ENCODE measurements at regions not wholly inside any gene's neighbourhood (a gene's known extent, or its start where the extent isn't known, plus 50 kb on each side); places are given as distances from the start of the nearest gene placed in this dataset.
"Not testable (repeated sequence)": the region's sequence is repeated elsewhere in the genome, so short reads cannot be mapped to it uniquely, and the experiment has no call there.

DNA sequence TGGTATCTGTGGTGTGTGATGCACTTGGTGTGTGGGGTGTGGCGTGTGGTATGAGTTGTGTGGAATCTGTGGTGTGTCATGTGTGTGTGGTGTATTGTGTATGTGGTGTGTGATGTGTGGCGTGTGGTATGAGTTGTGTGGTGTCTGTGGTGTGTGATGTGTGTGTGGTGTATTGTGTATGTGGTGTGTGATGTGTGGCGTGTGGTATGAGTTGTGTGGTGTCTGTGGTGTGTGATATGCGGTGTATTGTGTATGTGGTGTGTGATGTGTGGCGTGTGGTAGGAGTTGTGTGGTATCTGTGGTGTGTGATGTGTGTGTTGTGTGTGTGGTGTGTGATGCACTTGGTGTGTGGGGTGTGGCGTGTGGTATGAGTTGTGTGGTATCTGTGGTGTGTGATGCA is 271.7 kb upstream of the IRX1 start:
- not testable (repeated sequence) for FAIRE-seq; DNase-seq (ENCODE audit: low spot score)

DNA sequence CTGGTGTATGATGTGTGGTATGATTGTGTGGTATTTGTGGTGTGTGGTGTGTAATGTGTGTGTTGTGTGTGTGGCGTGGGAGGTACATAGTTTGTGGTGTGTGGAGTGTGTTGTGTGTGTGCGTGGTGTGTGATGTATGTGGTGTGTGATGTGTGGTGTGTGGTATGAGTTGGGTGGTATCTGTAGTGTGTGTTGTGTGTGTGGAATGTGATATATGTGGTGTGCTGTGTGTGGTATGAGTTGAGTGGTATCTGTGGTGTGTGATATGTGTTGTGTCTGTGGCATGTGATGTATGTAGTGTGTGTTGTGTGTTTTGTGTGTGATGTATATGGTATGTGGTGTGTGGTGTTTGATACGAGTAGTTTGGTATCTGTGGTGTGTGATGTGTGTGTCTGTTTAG is 272.5 kb upstream of the IRX1 start:
- no peak for FAIRE-seq
- no peak for DNase-seq (ENCODE audit: low spot score)

DNA sequence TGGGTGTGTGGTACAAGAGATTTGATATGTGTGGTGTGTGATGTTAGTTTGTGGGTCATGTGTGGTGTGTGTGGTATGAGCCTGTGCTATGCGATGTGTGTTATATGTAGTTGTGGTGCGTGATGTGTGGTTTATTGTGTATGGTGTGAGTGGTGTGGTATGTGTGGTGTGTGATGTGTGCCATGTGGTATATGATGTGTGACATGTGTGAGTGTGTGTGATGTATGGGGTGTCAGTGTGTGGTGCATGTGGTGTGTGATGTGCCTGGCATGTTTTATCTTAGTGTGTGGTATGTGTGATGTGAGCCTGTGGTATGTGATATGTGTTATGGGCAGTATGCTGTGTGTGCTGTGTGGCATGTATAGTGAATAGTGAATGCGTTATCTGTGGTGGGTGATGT is 273.0 kb upstream of the IRX1 start:
- DNase-seq (ENCODE audit: low spot score) (no peak), FAIRE-seq (no peak)

DNA sequence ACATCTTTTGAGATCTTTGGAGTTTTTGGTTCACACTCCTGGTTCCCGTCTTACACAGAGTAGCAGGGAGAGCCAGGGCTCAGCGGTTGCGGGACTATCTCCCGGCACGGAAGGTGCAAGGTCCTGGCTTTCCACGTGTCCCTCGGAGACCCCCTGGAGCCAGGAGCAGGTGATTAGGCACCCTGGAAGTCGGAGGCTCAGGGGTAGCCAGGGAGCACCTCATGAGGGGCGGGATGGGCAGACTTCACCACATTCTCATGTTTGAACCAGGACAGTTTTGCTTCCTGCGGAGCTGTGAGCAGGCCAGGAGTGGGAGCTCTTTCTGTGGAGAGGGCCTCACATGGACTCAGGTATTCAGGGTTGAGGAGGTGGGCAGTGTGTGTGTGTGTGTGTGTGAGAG is 273.7 kb upstream of the IRX1 start:
- DNase-seq (ENCODE audit: low spot score) = no peak
- no peak for FAIRE-seq

DNA sequence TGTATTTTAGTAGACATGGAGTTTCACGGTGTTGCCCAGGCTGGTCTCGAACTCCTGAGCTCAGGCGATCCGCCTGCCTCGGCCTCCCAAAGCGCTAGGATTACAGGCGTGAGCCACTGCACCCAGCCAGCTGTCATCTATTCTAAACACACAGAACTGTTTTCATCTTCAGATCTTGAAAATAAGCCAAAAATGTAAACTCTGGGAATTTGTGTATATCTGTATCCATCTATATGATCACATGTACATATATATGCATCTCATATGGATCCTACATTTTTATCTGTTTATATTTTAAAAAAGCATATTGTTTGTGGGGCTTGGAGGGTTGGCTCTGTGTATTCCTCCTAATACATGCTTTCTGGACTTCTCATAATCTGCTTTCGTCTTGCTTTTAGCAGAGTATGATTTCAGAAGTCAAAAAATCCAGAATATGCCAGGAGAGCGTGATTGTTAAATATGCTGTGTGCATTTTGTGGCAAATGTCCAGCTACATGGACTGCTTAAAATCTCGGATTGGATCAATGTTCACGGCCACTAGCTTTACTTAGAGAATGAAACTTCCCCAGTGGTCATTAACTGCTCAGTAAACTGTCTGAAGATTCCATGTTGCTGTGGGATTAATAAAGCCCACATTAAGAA is 274.4 kb upstream of the IRX1 start:
- DNase-seq (ENCODE audit: low spot score) (no peak), FAIRE-seq (no peak)

DNA sequence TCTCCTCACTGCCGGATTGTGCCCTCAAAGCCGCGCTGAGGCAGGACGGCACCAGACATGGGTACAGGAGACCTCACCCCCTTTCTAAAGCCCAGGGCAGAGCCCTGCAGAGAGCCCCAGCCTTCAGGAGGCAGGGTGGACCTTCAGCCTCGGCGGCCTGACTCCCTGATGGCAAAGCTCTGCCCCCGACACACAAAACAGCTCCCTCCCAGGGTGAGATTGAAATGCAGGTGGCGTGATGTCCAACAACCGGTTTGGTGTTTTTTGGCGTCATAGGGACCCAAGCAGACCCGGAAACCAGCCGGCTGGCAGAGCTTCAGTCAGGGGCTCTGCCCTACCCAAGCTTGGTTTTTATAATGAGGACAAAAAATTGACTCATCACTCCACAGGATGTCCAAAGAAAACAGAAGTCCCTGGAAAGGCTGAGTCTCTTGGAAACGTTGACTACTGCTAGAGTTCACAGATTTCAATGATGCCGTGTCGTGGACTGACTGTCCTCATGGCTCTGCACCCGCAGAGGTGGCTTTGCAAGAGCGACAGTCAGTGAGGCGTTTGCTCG is 275.2 kb upstream of the IRX1 start:
- DNase-seq (ENCODE audit: low spot score) = no peak
- FAIRE-seq = no peak

DNA sequence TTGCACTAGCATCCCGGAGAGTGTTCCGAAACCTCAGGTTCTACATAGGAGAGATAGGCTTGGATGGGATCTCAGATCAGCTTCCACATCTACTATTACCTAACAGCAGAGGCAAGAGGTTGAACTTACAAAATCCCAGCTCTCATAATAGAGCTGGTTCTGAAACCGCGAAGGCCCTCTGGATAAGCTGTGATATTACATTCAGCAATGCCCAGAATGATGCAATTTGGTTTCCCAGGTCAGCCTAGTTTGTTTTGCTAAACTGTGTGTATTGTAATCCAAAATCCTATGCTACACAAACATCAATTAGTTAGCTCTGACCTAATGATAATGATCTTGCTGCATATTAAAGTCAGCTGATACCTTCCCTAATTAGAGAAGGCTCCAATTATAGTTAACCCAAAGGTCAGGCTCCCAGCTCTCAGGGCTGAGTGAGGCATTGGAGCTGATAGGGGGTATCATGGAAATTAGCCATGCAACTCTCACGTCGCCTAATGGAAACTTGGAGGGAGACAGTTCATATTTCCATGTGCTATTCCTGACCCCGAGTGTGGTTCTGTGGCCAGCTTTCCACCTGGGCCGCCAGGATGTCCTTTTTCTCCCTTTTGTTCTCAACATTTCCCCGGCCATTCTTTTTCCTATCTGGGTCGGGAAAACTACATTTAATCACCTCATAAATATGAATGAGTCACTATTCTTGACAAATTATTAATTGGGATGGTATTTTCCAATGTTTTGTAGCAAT is 278.4 kb upstream of the IRX1 start:
- no peak for DNase-seq (ENCODE audit: low spot score)
- FAIRE-seq = no peak

DNA sequence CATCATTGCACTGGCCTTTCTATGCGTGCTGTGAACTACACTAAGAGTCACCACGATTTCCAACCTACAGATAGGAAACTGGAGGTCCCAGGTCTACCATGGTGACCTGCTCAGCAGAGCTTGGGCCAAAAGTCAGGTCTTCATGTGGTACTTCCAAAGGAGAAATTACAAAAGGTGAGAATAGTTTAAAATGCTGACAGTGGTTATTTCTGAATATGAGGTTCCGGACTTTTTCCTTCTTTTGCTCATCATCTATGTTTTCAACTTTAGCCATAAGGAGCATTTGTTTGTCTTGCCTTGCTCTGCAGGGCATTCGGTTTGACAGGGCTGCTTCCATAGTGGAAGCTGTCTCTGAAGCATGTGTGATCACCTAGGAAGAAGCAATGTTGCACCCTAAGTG is 282.1 kb upstream of the IRX1 start:
- FAIRE-seq (no peak), DNase-seq (ENCODE audit: low spot score) (no peak)

DNA sequence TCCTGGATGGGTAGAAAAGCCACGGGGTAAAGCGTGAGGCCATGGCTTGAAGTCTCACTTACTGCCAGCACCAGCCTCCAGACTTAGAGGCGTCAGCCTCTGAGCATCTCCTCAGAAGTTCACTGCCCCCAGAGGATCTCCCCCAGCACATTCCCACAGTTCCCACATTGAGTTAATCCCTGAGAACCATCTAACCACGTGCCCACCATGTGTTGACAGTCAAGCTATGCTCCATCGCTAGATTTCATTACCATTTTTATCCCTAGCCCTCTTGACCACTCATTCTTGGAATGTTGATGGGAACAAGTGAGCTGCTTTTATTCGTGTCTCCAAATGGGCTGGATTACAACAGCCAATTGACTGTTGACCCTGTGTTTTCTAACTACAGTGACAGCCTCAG is 283.3 kb upstream of the IRX1 start:
- FAIRE-seq = no peak
- no peak for DNase-seq (ENCODE audit: low spot score)

DNA sequence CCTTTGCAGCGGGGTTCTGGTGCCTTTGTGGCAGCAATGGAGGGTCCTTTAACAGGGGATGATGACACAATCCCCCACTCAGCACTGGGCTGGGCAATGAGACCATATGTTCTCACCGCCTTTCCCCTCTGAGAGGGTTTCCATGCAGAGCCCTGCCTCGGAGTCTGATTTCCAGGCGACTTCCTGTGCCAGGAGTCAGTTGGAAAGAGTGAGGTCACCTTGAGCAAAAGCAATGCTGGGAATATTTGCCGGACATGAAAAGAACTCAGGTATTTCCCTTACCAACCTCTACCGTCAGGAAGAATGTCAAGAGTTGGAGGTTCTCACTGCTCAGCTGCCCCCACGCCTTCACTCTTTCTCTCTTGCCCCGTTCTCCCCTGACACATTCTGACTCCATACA is 284.2 kb upstream of the IRX1 start:
- FAIRE-seq = no peak
- DNase-seq (ENCODE audit: low spot score) = no peak

DNA sequence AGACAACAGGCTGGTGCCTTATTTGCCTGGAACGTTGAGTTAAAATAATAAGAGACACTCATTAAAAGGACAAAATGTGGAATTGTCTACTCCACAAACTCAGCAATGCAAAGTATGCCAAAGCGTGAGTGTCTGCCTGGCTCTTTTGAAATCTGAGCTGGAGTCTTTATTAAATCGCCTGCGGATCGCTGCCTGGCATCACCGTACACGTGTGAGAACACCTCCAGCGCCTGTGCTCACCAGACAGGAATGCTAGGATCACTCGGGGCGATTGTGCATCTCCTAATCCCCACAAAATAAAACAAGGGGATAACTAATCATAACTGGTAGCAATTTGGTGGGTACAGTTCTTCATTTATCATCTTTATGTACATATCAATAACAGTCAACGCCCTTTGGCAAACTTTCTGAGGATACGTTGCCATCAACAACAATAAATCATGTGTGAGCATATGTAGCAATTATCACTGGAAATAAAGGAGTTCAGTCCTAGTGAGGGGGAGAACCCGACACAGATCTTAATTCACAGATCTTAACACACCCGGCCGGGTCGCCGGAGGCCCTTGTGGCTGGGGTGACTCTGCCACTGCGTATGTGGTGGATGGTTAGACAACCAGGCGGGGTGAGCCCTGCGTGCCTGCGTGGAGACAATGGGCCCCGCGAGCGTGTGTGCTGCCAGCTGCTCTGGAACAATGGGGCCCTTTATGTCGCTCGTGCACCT is 284.9 kb upstream of the IRX1 start:
- DNase-seq (ENCODE audit: low spot score) (peak; percentile 50), FAIRE-seq (no peak)

DNA sequence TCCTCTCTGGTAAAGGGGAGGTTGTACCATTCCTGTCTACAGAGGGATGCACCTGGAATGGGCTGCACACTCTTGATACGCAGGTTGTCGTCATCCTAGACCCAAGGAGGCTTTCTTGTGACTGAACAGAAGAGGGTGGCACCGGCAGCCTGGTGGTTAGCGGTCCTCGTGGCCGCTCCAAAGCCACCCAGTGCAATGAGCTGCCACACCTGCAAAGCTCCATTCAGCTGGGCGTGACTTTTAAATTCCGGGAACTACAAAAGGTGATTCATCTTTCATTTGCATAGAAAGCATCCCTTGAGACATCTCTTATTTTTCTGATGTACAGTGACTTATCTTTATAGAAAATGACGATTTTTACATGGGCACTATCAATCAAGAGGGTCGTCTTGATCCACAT is 286.1 kb upstream of the IRX1 start:
- FAIRE-seq (no peak), DNase-seq (ENCODE audit: low spot score) (no peak)

DNA sequence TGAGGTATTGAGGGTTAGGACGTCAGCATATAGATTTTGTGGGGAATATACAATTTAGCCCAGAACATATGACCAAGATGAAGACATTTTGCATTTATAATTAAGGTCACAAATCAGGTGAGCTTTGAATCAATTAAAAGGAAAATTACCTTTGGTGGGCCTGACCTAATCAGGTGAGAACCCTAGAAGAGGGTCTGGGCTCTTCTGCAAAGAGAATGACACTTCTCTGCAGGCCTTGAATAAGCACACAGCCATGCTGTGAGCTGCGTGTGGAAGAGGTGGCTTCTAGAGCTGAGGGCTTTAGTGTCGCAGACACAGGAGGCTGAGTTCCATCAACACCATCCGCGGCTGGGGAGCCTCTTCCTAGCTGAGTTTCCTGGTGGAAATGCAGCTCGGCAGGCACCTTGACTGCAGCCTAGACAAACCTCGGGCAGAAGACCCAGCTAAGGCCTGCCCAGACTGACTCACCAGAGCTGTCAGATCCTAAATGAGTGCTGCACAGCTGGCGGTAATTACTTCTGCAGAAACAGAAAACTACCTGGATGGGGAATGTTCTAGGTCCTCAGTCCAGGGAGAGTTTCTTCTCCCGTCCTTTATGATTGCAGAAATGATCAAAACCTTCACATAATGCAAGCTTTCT is 287.5 kb upstream of the IRX1 start:
- no peak for FAIRE-seq
- no peak for DNase-seq (ENCODE audit: low spot score)

DNA sequence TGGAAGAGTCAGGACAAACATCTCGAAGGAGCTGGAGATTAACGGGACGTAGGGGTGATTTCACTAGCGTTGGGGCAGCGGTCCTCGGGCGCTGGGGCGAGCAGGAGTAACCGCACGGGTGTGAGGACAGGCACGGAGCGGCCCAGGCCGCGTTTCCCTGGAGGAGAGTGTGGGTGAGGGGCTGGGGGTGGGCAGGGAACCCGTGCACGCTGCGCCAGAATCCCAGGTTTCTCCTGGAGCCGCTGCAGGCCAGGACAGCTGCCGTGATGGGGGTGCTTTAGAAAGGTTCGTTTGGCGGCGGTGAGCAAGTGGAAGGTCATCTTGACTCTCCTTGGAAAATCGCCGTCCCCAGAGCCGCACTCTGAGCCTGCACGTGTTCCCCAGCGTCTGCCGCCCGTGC is 290.2 kb upstream of the IRX1 start:
- DNase-seq (ENCODE audit: low spot score) (no peak), FAIRE-seq (no peak)

DNA sequence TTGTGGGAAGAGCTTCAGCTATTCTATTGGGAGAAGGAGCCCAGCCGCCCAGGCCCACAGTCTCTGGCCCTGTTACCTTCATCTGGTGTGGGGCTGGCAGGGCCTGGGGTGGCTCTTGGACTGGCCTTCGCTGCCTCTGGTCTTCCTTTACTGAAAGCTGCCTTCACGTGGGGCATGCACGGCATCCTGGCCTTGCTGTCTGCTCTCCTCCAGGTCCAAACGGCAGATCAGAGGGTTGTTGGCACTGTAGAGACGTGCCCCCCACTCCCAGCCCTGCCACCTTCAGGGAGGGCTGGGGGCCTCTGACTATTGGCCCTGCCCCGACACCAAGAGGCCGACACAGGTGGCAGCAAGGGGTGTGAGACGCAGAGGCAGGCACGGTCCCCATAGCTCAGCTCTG is 291.3 kb upstream of the IRX1 start:
- no peak for FAIRE-seq

DNA sequence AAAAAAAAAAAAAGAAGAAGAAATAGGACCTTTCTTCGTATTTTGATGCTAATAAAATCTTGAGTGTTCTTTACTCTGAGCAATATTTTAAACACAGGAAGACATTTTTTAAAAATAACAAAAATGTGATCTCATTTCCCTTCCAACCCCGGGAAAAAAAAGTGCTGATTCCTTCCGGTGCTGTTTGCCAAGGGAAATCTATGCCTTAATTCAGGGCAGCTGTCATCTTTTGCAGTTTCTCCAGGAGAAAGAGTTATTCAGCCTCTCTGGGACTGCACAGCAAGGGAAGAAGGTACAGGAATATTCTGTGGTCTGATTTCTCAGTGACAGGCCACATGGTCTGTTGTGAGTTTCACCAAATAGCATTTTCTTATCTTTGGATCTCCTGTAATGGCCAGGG is 291.9 kb upstream of the IRX1 start:
- no peak for DNase-seq (ENCODE audit: low spot score)
- FAIRE-seq = no peak

More for the DNA sequence above, 291.3 kb upstream of the IRX1 start:
- DNase-seq (ENCODE audit: low spot score) = no peak

DNA sequence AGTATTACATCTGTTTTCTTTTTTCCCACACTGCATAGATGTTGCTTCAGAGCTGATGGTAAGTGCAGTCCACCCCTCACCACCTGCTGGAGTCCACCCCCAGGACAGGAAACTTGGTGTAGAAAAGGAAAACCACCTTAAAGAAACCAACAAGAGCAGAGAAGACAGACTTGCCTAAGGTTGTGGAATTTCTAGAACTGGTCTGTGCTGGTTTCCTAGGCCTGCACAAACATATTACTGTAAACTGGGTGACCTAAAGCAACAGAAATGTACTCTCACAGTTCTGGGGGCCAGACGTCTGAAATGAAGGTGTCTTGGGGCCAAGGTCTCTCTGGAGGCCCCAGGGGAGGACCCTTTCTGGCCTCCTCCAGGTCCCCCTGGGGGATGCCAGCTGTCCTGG is 293.4 kb upstream of the IRX1 start:
- FAIRE-seq (no peak), DNase-seq (ENCODE audit: low spot score) (no peak)

DNA sequence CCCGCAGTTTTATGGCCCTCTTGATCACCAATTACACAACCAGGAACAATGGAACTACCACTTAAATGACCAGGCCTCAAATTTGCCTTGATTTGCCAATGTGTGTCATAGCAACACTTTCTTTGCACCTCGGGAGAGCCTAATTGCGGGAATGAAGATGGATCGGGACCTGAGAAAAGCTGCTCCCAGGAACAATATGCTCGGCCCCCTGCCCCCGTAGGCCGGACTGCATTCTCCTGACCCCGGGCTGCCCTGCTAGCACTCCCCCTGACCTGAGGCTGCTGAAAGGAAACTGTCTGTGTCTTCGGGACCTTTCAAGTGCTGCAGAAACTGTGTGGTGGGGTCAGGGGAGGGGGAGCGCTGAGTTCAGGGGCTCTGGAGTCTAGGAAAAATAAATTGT is 294.3 kb upstream of the IRX1 start:
- FAIRE-seq = no peak
- DNase-seq (ENCODE audit: low spot score) = no peak

DNA sequence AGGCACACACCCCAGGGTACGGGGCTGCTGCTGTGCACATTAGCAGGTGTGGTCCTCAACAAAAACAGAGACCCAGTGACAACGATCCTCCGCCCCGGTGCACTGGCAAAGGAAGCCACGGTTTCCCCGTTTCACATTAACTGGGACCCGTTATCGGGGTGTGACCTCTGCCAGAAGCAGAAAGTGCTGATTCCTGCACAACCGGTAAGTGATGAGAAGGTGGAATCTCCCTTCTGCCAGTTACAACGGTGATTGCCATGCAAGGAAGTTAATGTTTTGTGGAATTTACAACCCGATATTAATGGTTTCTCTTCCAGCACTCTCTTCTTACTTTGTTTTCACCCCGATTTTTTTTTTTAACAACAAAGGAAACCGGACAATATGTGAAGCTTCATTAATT is 294.9 kb upstream of the IRX1 start:
- DNase-seq (ENCODE audit: low spot score) (no peak), FAIRE-seq (no peak)

DNA sequence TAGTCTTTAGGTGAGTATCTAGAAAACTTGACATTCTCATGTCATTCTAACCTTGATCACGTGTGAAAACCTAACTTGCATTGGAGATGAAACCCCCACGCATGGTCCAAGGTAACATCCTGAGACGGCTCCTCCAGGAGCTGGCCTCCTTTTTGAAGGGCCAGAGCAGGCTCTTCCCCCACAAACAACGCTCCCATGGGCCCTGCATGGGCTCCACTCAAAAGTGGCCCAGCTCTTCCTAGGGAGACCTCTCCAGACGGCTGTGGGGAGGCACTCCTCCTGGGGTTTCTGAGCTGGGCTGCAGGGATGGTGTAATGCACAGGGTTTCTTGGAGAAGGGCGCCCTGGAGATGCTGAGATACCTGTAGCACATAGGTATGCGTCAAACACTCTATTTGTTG is 296.2 kb upstream of the IRX1 start:
- DNase-seq (ENCODE audit: low spot score) = no peak

DNA sequence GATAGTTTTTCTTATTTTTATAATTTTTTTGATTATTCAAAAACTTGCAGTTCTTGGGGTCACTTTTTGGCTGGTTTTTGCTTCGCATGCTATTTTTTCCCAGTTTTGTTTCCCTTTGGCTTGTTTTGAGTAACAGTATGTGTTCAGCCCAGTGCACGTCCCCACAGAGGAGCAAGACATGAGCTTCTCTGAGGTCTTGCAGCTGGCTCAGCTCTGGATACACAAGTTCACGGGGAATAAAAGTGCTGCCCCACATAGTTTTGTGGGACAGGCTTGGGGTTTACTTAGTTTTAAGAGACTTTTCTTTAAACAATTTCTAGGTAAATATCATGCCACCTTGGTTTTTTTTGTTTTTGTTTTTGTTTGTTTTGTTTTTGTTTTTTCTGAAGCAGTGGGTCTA is 297.8 kb upstream of the IRX1 start:
- DNase-seq (ENCODE audit: low spot score) (no peak), FAIRE-seq (no peak)

More for the DNA sequence above, 296.2 kb upstream of the IRX1 start:
- no peak for FAIRE-seq

DNA sequence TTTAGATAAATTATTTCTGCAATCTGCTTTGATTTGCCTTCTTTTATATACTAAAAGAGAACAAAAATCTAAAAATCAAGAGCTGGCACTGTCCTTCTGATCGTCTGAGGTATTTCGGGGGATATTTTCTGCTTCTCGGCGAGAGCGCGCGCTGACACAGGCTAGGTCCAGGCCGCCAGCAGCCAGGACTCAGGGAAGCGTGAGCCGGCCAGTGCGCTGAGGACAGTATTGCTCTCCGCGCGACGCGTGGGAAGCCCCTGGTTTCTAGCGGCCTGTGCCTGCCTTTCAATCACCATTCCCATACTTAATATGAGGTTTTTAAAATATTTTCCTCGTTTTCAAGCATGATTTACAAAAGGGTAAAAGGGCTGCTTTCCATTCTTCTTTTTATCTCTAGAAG is 307.3 kb upstream of the IRX1 start:
- DNase-seq (ENCODE audit: low spot score) (no peak), FAIRE-seq (no peak)
